ENCODE measurements at regions not wholly inside any gene's neighbourhood (a gene's known extent, or its start where the extent isn't known, plus 50 kb on each side); places are given as distances from the start of the nearest gene placed in this dataset.

- DNase-seq: no peak
Observed at GRCh38 chr9:79149585-79149984, 422.2 kb upstream of the TLE4 start.

GRCh38 chr9:79151791-79152190, 420.0 kb upstream of the TLE4 start:
- DNase-seq: no peak

GRCh38 chr9:79152306-79152705, 419.5 kb upstream of the TLE4 start:
- no peak for DNase-seq

- no peak for DNase-seq
Observed at GRCh38 chr9:79154806-79155205, 417.0 kb upstream of the TLE4 start.

DNA sequence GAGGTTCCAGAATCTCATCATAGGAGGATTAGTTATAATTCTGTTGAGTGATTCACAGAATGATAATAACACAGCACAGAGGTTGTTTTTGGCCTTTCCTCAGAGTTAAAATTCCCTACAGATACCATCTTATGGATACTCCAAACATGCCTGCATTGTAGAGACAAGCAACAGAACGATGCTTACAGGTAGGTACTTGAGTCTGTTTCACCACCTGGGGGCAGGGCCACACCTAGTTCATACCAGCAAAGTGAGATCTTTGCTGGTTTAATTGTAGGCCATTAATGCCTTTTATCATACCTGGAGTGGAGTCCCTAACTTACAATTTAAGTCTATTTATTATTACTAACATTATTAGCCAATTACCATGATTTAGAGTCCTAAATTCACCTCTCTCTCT, 416.5 kb upstream of the TLE4 start:
- DNase-seq: no peak

DNA sequence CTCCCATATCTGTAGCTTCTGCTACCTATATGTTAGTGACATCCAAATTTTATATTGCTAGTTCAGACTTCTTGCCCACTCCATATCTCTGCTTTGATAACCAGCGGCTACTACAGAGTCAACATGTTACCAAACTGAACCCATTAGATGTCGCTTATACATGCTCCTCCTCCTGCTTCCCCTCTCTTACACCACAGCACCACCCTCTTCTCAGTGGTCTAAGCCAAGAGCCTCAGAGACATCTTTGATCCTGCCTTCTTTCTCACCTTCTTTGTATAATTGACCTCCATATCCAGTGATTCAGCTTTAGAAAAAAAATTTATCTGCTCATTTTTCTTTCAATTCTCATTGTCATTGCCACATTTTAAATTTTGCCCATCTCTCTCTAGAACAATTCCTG, 408.2 kb upstream of the TLE4 start:
- no peak for DNase-seq

GRCh38 chr9:79164406-79164805, 407.4 kb upstream of the TLE4 start:
- no peak for DNase-seq

DNA sequence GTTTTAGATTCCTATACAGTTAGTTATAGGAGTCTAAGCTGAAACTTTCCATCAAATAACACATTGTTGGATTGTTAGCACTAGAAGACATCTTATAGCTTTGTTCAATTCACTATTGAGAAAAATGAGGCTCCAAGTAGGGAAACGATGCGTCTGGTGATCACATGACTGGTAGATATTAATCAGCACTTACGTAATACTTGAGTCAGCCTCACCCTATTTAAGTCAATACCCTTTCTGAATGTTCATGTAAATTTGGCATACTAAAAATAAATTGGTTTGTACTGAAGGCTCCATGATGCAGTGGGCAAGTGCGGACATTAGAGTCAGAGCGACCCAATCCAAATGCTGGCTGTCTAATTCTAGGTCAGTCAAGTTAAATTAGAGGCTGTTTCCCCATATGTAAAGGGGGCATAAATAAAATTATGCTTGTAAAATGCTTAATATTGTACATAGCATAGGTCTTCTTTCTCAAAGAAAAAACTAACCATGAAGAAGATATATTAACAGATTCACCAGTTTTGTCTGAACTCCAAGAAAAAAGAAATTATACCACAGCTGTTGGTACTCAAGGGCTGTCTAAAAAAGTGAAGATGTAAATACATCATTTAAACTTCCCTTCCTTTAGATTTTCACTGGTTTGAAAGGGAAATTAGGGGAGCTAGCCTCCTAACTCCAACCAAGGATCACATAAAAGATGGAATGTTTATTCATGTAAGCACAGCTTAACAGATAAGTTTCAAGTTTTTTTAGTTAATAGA, 406.6 kb upstream of the TLE4 start:
- no peak for DNase-seq

GRCh38 chr9:79166005-79166404, 405.8 kb upstream of the TLE4 start:
- no peak for DNase-seq

GRCh38 chr9:79170643-79171042, 401.1 kb upstream of the TLE4 start:
- DNase-seq: no peak

- DNase-seq: no peak
Observed at GRCh38 chr9:79173932-79174331, 397.8 kb upstream of the TLE4 start.

DNA sequence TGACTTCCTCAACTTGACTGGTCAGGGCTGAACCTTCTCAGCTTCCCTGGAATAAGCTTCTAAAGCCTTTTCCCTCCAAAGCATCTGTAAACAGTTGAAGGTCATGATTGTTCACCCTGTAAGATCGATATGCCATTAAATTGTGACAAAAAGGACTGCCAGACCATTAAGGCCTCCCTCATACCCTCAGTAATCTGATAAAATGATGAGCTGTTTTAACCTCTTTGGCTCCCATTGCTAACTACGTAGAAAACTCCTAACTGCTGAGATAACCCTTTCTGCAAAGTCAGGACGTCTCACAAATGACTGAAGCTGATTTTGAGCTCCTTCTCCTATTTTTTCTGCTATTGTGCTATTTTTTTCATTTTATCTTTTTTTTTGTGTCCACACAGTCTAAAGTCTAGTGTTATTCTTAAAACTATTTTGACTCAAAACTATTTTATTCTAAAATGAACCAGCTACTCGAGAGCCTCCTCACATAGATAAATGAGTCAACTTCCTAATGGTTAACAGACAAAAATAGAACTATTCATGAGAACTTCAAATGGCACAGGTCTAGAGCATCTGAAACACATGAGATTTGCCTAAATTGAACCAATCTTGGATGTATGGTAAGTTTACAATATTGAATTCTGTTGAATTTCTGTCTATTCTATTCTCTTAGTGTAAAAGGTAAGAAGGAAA, 395.6 kb upstream of the TLE4 start:
- DNase-seq: no peak

DNA sequence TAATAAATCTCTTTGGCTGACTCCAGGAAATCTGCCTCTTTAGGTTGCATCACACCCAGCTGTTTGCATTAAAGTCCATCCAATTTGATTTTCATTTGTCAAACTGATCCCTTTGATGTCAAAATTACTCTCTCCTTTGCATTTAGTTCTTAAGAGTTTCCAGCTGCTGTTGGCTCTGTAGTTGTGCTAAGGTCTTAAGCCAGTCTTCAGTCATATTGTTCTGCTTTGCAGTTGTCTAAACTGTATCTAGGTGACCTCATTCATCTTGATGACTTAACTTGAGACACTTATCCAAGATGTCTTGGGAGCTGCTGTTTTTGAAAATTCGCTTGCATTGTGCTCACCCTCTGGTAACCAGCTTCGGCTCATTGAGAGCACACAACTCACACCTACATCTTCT, 386.9 kb upstream of the TLE4 start:
- no peak for DNase-seq

- no peak for DNase-seq
Observed at GRCh38 chr9:79185866-79186265, 385.9 kb upstream of the TLE4 start.

DNA sequence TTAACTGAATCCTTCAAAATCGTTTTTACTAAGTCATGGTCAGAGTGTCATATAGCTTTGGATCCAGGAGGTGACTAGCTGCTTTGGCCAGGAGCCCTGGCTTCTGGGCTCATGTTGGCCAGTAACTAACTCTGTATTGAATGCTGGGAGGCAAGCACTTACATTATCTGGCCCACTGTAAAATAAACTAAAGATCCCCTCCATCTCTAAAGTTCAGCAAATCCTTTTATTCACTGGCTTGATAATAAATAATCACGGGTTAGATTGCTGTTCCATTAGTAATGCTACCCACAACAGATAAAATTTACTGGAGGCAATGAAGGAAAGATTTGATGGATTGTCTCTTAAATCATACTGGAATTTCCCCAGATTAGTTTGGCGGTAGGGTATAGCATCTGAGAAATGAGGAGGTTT, 382.2 kb upstream of the TLE4 start:
- DNase-seq: no peak

DNA sequence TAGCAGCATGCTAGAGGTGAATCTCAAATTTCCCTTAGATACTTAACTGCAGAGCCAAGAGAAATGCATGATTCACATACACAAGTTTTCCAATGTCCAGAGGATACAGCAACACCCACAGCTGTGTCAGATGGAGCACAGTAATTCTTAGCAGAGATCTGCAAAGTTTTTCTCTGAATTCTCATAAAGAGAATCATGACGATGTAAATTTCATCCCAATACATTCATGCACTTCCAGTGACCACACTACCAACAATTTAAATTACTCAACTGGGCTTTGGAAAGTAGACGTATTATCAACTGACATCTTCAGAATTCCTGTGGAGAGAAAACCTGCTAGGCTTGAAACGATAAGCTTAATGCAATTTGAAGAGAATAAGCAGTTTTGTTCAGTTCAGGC, 378.8 kb upstream of the TLE4 start:
- DNase-seq: no peak

GRCh38 chr9:79193501-79194223, 378.1 kb upstream of the TLE4 start:
- no peak for DNase-seq

GRCh38 chr9:79195879-79196278, 375.9 kb upstream of the TLE4 start:
- no peak for DNase-seq

DNA sequence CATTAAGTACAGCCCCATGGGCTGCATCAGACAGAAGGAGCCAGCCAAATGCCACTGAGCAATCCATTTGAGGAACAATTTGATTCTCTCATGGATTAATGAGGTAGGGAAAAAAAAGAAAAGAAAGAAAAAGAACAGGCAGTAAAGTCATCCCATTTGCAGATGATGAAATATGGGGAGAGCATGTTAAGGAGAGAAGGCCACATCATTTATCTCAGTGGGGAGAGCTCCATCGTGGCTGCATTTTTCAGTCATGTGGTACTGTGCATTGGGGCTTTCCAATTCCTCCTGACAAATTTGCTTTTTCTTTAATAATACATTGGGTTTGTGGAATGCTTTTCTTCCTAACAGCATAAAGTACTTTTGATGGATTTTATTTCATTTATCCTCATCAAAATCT, 375.2 kb upstream of the TLE4 start:
- no peak for DNase-seq

DNA sequence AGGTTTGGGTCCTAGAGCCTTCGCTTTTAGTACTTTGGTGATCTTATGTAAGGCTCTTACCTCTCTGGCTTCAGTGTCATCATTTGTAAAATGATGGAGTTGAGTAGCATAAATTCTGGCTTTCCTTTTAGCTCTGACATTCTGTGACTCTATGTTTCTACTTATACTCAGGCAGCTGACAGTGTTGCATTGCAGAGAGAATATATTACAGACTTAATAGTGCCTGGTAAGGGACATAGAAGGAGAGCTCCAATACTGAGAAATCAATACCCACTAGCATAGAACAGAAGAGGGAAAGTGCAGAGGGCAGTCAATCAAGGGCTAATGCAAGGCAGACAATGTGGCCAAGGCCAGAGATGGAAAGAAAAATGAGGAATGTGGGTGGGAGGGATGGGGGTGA, 371.4 kb upstream of the TLE4 start:
- DNase-seq: no peak

DNA sequence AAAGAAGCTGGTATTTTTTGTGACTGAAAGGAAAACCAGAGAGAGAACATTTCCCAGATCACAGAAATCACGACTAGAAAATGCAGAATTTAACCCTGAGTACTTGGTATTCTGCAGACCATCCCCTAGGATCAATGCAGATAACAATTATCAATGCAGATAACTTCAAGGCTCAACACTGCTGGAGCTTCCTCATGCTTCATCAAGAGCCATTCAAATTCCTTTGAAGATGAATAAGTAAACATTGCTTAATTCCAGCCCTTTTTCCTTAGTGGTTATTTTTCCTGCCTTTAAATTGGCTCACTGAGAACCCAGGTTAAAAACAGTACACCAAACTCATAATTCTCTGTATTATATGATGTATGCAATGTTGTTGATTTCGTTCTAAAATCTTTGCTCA, 370.1 kb upstream of the TLE4 start:
- DNase-seq: no peak

DNA sequence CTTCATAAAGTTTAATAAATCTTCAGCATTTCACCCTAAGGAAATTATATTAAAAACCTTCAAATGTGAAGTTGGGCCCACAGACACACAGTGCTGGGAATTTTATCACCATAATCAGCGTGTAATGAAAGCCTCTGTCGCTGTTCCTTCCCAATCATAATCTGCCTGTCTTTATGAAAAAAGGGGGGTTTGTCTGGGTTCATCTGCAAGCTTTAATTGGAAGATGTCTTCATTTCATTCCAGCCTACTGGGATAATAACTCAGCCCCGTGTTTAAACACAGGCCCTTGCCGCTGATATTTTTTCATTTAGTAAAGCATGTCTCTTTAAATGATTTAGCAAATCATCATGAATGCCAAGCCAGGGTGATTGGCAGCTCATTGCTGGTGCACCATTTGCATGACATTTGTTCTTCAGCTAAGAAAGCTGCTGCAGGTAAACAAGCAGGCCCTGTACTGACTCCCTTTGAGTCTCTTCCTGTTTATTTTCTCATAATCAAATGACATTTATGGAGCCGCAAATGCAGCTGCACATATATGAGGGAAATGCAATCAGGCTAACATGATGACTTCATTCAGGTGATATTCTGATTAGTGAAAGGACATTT, 362.9 kb upstream of the TLE4 start:
- DNase-seq: no peak
